ENCODE measurements at regions not wholly inside any gene's neighbourhood (a gene's known extent, or its start where the extent isn't known, plus 50 kb on each side); places are given as distances from the start of the nearest gene placed in this dataset.
"Not testable (repeated sequence)": the region's sequence is repeated elsewhere in the genome, so short reads cannot be mapped to it uniquely, and the experiment has no call there.

GRCh38 chr13:38283346-38283745, 66.3 kb upstream of the UFM1 start:
- no peak for DNase-seq

- no peak for DNase-seq
Measured at GRCh38 chr13:38265132-38265497, 84.5 kb upstream of the UFM1 start.

- DNase-seq = no peak
Measured at GRCh38 chr13:38264363-38265131, 85.1 kb upstream of the UFM1 start.

- no peak for DNase-seq
Measured at GRCh38 chr13:38262211-38262610, 87.4 kb upstream of the UFM1 start.

- DNase-seq = no peak
Measured at GRCh38 chr13:38255600-38255999, 94.1 kb upstream of the UFM1 start.

- DNase-seq = no peak
Measured at GRCh38 chr13:38239874-38240273, 109.8 kb upstream of the UFM1 start.

- no peak for DNase-seq
Measured at GRCh38 chr13:38228322-38228721, 121.3 kb upstream of the UFM1 start.

GRCh38 chr13:38226496-38226895, 123.2 kb upstream of the UFM1 start:
- no peak for DNase-seq

- no peak for DNase-seq
Measured at GRCh38 chr13:38223089-38223488, 126.6 kb upstream of the UFM1 start.

GRCh38 chr13:38221120-38221519, 128.5 kb upstream of the UFM1 start:
- not testable (repeated sequence) for DNase-seq

- DNase-seq = no peak
Measured at GRCh38 chr13:38216181-38216580, 133.5 kb upstream of the UFM1 start.

GRCh38 chr13:38213314-38213713, 136.3 kb upstream of the UFM1 start:
- DNase-seq = no peak

- DNase-seq = no peak
Measured at GRCh38 chr13:38210928-38211596, 138.6 kb upstream of the UFM1 start.

GRCh38 chr13:38204556-38204955, 145.1 kb upstream of the UFM1 start:
- DNase-seq = no peak

- no peak for DNase-seq
Measured at GRCh38 chr13:38202740-38203139, 146.9 kb upstream of the UFM1 start.

GRCh38 chr13:38191016-38191415, 158.6 kb upstream of the UFM1 start:
- no peak for DNase-seq

GRCh38 chr13:38180670-38181069, 169.0 kb upstream of the UFM1 start:
- DNase-seq = no peak

GRCh38 chr13:38180126-38180525, 169.5 kb upstream of the UFM1 start:
- no peak for DNase-seq

- DNase-seq = no peak
Measured at GRCh38 chr13:38176664-38177063, 173.0 kb upstream of the UFM1 start.

GRCh38 chr13:38173403-38173802, 176.2 kb upstream of the UFM1 start:
- no peak for DNase-seq

- DNase-seq = no peak
Measured at GRCh38 chr13:38167164-38167822, 182.4 kb upstream of the UFM1 start.

GRCh38 chr13:38166116-38166515, 183.5 kb upstream of the UFM1 start:
- no peak for DNase-seq

- no peak for DNase-seq
Measured at GRCh38 chr13:38160131-38160530, 189.5 kb upstream of the UFM1 start.

GRCh38 chr13:38159710-38160109, 189.9 kb upstream of the UFM1 start:
- DNase-seq = no peak
